NCI-H345 treated with DMSO at 0.1 percent for 48 hours (cell line): ENCODE measurements at regions not wholly inside any gene's neighbourhood (a gene's known extent, or its start where the extent isn't known, plus 50 kb on each side); places are given as distances from the start of the nearest gene placed in this dataset.
"Not testable (repeated sequence)": the region's sequence is repeated elsewhere in the genome, so short reads cannot be mapped to it uniquely, and the experiment has no call there.

Experiments
- DNase-seq: peaks from one replicate; lab custom pipeline; 2025; ENCODE audit not compliant: unreplicated experiment; lab: John Stamatoyannopoulos, UW

- DNase-seq: no peak
Measured at GRCh38 chr1:213751064-213751397, 236.7 kb upstream of the PROX1 start.

- DNase-seq: peak; percentile 59
Measured at GRCh38 chr1:213759359-213760181, 228.2 kb upstream of the PROX1 start.

- DNase-seq: no peak
Measured at GRCh38 chr1:213761845-213762407, 225.8 kb upstream of the PROX1 start.

GRCh38 chr1:213767683-213768082 is 220.1 kb upstream of the PROX1 start:
- no peak for DNase-seq

- DNase-seq: no peak
Measured at GRCh38 chr1:213772128-213773063, 215.4 kb upstream of the PROX1 start.

- no peak for DNase-seq
Measured at GRCh38 chr1:213773975-213774374, 213.8 kb upstream of the PROX1 start.

- no peak for DNase-seq
Measured at GRCh38 chr1:213776969-213777368, 210.8 kb upstream of the PROX1 start.

GRCh38 chr1:213779228-213779627 is 208.5 kb upstream of the PROX1 start:
- DNase-seq: no peak

- no peak for DNase-seq
Measured at GRCh38 chr1:213782941-213783672, 204.7 kb upstream of the PROX1 start.

- no peak for DNase-seq
Measured at GRCh38 chr1:213783893-213784292, 203.9 kb upstream of the PROX1 start.

- no peak for DNase-seq
Measured at GRCh38 chr1:213786683-213787082, 201.1 kb upstream of the PROX1 start.

- no peak for DNase-seq
Measured at GRCh38 chr1:213790565-213790964, 197.2 kb upstream of the PROX1 start.

- DNase-seq: no peak
Measured at GRCh38 chr1:213793482-213794067, 194.2 kb upstream of the PROX1 start.

- no peak for DNase-seq
Measured at GRCh38 chr1:213796525-213796924, 191.2 kb upstream of the PROX1 start.

- not testable (repeated sequence) for DNase-seq
Measured at GRCh38 chr1:213808288-213808687, 179.5 kb upstream of the PROX1 start.

- no peak for DNase-seq
Measured at GRCh38 chr1:213817156-213817555, 170.6 kb upstream of the PROX1 start.

- DNase-seq: peak; percentile 46
Measured at GRCh38 chr1:213820362-213821149, 167.2 kb upstream of the PROX1 start.

- DNase-seq: no peak
Measured at GRCh38 chr1:213821175-213821942, 166.4 kb upstream of the PROX1 start.

- no peak for DNase-seq
Measured at GRCh38 chr1:213821943-213822334, 165.8 kb upstream of the PROX1 start.
